ENCODE measurements at regions not wholly inside any gene's neighbourhood (a gene's known extent, or its start where the extent isn't known, plus 50 kb on each side); places are given as distances from the start of the nearest gene placed in this dataset.
"Not testable (repeated sequence)": the region's sequence is repeated elsewhere in the genome, so short reads cannot be mapped to it uniquely, and the experiment has no call there.

GRCh38 chr5:14932902-14933469 lies 61.4 kb upstream of the ANKH start:
- no peak for TF ChIP-seq CTCF (IDR thresholded peaks at IDR 0.05)
- no peak for DNase-seq (ENCODE audit: low spot score)
- H3K27ac ChIP-seq, result no peak overlapping the region
- H3K4me3 ChIP-seq, result no peak overlapping the region

- DNase-seq (ENCODE audit: low spot score), result no peak
- TF ChIP-seq CTCF (IDR thresholded peaks at IDR 0.05), result no peak
- H3K27ac ChIP-seq, result no peak overlapping the region
- H3K4me3 ChIP-seq, result no peak overlapping the region
Measured at GRCh38 chr5:14930486-14930885, 58.9 kb upstream of the ANKH start.

- no peak for DNase-seq (ENCODE audit: low spot score)
- Histone ChIP-seq H3K4me3 (no peak overlapping the region), H3K27ac (no peak overlapping the region)
- TF ChIP-seq CTCF (IDR thresholded peaks at IDR 0.05), result no peak
Measured at GRCh38 chr5:14929293-14930065, 57.9 kb upstream of the ANKH start.

GRCh38 chr5:14928661-14929060 lies 57.1 kb upstream of the ANKH start:
- H3K4me3 ChIP-seq, result no peak overlapping the region

GRCh38 chr5:14925326-14925725 lies 53.7 kb upstream of the ANKH start:
- DNase-seq (ENCODE audit: low spot score), result no peak
- H3K4me3 ChIP-seq, result no peak overlapping the region
- H3K27ac ChIP-seq, result no peak overlapping the region
- TF ChIP-seq CTCF (IDR thresholded peaks at IDR 0.05), result no peak

More at GRCh38 chr5:14928661-14929060, 57.1 kb upstream of the ANKH start:
- H3K27ac ChIP-seq, result no peak overlapping the region
- no peak for TF ChIP-seq CTCF (IDR thresholded peaks at IDR 0.05)
- no peak for DNase-seq (ENCODE audit: low spot score)

GRCh38 chr5:14922952-14923351 lies 51.4 kb upstream of the ANKH start:
- not testable (repeated sequence) for H3K27ac ChIP-seq; DNase-seq (ENCODE audit: low spot score); H3K4me3 ChIP-seq

GRCh38 chr5:14922456-14922855 lies 50.9 kb upstream of the ANKH start:
- no peak for DNase-seq (ENCODE audit: low spot score)
- H3K4me3 ChIP-seq, result no peak overlapping the region
- no peak for TF ChIP-seq CTCF (IDR thresholded peaks at IDR 0.05)
- no peak overlapping the region for H3K27ac ChIP-seq

All from coronary artery (tissue), 2 donors.